Skin epidermis (tissue), 12 donors: ENCODE measurements at regions not wholly inside any gene's neighbourhood (a gene's known extent, or its start where the extent isn't known, plus 50 kb on each side); places are given as distances from the start of the nearest gene placed in this dataset.
"Not testable (repeated sequence)": the region's sequence is repeated elsewhere in the genome, so short reads cannot be mapped to it uniquely, and the experiment has no call there.

Source experiments
- H3K27ac ChIP-seq, 21 experiments: fragments of 200-600 bp; sonication (generic) in 11 of 21; one replicate each; pipeline ENCODE4 v1.5.0; 2020; ENCODE audit warnings: mild to moderate bottlenecking in 3 of 21, inconsistent platforms in 2 of 21, moderate library complexity in 2 of 21
- H3K4me3 ChIP-seq, 7 experiments: fragments of 200-600 bp; sonication (generic) in 2 of 7; one replicate each; pipeline ENCODE4 v1.5.0; 2020; ENCODE audit warnings: inconsistent platforms in 2 of 7, mild to moderate bottlenecking in 2 of 7, moderate library complexity in 1 of 7

DNA sequence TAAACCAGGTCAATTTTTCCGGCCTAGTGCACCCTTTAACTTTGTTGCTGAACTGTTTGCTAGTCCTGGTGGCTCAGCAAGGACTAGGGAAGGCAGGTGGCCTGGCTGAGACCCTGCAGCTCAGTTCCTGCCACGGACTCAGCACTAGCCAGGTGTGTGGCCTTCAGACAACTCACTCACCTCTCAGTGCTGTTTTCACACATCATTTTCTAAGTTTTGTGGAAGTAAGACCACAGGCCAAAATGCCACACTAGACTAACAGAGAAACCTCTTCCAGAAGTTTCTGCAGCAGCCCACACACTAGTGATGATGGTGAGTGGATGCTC lies 65.9 kb upstream of the SLC1A4 start:
- no peak overlapping the region for H3K27ac ChIP-seq
- no peak overlapping the region for H3K4me3 ChIP-seq

DNA sequence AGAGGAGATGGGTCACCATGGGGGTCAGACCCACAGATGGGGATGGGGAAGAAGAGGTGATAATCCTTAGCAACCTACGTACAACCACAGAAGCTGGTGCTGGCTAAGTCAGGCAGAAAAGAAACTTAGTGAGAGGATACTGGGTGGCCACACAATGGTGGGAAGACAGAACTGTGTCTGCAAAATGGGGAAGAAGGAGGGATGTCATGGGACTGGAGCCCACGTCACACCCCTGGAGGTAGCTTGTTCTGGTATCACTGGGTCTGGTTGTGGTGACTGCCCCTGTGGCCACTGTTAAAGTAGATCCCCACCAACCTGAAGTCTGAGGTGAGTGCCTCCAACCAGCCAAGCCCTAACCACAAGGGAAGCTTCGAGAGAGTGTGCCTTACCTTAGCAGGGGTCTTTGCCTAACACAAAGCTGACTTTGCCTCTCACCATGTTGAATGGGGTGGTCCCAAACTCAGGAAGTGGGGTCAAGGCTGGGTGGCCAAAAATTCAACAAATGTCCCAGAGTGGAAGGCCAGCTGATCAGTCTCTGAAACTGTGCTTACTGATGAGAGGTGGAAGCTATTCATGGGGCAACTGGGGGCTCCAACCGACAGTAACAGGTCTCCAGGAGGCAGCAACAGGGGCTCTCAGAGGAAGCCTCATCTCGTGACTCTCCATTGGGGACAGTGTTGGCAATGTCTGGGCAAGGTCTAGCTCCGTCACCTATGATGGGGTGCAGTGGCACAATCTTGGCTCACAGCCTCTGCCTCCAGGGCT lies 64.8 kb upstream of the SLC1A4 start:
- H3K4me3 ChIP-seq: no peak overlapping the region
- H3K27ac ChIP-seq: no peak overlapping the region

DNA sequence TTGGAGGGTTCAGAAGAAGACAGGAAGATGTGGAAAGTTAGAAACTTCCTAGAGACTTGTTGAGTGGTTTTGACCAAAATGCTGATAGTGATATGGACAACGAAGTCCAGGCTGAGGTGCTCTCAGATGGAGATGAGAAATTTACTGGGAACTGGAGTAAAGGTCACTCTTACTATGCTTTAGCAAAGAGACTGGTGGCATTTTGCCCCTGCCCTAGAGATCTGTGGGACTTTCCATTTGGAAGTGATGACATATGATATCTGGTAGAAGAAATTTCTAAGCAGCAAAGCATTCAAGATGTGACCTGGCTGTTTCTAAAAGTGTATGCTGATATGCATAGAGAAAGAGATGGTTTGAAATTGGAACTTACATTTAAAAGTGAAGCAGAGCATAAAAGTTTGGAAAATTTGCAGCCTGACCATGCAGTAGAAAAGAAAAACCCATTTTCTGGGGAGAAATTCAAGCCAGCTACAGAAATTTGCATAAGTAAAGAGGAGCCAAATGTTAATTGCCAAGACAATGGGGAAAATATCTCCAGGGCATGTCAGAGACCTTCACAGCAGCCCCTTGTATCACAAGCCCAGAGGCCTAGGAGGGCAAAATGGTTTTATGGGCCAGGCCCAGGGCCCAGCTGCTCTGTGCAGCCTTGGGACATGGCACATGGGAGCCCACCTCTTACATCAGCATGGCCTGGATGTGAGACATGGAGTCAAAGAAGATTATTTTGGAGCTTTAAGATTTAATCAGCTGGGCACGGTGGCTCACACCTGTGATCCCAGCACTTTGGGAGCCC lies 63.1 kb upstream of the SLC1A4 start:
- not testable (repeated sequence) for H3K27ac ChIP-seq, H3K4me3 ChIP-seq

DNA sequence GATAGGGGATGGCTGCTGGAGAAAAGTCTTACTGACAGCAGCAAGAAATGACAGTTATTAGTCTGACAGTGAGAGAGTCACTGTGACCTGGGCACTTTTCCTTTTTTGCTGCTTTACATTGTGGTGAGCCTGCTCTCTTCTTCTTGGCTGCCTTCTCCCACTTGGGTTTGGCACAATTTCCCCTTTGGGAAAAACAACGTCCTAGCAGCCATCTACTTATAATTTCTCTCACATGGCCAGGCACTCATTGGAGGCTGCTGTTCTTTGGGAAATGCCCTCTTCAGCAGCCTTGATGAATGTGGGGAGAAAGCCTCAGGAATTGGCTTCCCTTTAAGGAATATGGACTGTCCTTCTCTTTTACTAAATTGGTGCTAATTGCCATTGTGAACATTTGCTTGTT lies 60.4 kb upstream of the SLC1A4 start:
- Histone ChIP-seq H3K4me3 (no peak overlapping the region), H3K27ac (no peak overlapping the region)

DNA sequence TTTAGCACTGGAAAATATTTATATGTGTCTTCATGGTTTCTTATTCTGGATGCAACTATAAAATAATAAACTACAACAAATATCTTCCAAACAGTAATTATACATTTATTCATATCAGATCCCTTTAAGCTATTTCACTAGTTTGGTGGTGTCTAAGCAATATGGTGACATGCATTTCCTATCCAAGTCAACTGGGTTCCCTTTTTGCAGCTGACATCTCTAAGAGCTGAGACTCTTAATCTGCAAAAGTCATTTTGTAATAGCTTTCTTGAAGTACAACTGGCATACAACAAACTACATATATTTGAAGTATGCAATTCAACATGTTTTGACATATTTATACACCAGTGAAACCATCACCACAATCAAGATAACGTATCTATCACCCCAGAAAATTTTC lies 59.9 kb upstream of the SLC1A4 start:
- Histone ChIP-seq H3K27ac (no peak overlapping the region), H3K4me3 (no peak overlapping the region)

DNA sequence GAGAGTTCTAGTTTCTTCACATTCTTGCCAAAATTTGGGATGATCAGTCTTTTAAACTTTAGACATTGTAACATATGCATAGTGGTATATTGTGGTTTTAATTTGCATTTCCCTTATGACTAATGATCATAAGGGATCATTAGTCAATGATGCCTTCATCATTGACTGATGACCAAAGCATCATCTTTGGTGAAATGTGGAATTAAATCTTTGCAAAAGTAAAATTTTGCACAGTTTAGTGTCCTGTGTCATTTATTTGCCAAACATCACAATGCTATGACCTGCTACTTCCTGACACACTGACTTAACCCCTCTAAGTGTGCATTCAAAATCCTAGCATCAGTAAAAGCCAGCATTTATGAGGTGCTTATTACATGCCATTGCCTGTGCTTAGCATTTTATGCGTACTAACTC lies 58.9 kb upstream of the SLC1A4 start:
- H3K4me3 ChIP-seq: no peak overlapping the region

DNA sequence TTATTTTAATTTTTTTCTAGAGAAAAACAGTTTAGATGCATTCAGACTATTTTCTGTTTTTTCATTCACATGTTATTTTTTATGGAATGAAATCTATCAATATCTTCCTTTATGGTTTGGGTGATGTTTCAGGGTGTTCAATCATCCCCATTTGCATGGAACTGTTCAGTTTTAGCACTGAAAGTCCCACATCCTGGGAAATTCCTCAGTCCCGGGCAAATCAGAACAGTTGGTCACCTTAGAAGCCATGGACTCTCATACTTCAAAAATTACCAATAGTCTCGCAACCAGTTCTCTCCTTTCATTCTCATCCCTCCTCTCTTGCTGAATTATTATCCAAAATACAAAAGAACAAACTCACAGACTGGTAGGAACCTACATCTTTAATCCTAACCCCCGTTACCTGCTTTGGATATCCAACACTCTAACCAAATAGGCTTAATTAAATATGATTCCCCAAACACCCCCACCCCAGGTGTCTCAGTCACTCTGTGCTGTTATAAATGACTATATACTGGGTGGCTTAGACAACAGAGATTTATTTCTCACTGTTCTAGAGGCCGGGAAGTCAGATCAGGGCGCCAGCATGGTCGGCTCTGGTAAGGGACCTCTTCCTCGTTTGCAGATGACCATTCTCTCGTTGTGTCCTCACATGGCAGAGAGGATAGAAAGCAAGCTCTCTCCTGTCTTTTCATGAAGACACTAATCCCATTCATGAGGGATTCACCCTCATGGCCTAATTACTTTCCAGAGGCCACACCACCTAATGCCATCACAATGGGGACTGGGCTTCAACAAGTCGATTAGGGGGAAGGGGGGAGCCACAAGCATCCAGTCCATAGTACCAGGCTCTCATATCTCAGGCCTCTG lies 57.7 kb upstream of the SLC1A4 start:
- H3K4me3 ChIP-seq: no peak overlapping the region
- H3K27ac ChIP-seq: no peak overlapping the region

More for the DNA sequence above, 58.9 kb upstream of the SLC1A4 start:
- no peak overlapping the region for H3K27ac ChIP-seq

DNA sequence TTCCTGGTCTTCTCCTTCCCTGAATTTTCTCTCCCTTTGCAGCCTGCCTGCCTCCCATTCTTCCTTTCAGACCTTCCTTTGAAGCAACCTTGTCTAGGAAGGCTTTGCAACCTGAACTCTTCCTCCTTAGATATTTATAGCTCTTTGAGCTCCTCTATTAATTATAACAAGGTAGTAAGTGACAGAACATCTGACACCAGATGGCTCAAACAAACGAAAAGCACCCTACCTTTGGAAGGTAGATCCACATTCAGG lies 57.2 kb upstream of the SLC1A4 start:
- no peak overlapping the region for H3K4me3 ChIP-seq

DNA sequence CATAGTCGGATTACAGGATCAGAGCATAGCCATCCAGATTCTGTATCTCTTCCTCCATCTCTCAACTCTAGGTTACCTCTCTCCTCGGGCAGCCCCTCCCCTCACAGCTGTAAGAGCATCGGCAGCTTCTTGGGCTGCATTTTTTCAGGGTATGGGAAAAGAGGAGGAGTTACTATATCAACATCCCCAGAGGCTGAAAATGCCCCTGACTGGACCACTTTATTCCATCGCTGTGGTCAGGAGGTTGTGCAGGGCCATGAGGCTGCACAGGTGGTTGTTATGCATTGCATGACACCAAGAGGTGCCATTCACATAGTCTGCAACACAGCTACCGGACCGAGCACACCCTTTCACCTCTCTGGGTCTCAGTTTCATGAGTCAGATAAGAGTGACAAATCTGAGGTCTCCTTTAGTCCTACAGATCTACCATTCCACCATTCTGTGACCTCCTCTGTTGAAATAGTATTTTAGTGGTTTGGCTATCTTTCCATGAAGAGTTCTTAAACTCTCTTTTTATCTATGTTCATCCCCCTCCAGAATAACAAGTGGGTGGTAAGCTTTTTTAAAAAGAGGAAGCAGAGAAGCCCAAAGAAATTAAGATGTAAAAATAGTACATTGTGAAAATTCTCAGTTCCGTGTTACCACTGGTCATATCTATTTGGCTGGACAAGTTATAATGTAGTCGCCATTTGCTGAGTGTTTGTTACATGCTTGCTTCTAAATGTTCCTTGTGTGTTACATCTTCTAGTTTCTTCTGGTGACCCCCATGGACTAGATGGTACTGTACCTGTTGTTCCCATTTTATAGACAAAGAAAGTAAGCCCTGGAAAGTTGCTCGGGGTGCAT lies 56.6 kb upstream of the SLC1A4 start:
- H3K4me3 ChIP-seq: no peak overlapping the region
- H3K27ac ChIP-seq: peak overlapping the region in 2 of 21 experiments; percentile 2 to 43

More for the DNA sequence above, 57.2 kb upstream of the SLC1A4 start:
- H3K27ac ChIP-seq: no peak overlapping the region

DNA sequence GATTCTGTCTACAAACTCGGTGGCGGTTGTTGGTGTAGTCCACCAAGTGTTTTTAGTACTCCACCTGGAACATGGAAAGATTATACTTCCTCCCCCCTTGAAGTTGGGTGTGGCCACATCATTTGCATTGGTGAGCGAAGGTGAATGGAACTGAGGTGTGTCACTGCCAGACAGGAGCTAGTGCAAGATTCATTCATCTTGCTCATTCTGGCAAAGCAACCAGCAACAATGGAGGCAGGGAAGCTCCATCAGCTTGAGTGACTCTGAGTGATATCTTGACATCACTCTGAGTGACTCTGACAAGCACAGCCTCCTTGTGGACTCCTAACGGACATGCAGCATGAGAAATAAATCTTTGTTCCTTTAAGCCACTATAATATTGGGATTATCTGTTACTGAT lies 54.7 kb upstream of the SLC1A4 start:
- Histone ChIP-seq H3K27ac (no peak overlapping the region), H3K4me3 (no peak overlapping the region)

DNA sequence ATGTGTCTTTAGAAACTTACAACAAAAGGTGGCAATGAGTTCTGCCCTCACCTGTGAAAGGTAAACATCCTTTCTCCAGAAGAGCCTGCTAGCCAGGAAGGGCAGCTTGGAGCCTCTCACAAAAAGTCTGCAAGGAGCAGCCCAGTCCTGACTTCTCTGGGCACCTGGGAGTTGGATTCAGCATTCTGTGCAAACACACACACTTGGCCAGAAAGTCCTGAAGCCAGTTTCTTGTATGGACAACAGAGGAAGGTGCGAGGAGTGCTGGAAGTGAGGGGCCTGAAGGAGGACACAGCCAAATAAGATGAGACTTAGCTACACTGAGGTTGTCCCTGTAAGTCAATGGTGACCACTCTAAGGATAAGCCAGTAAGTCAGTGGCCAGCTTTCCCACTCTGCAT lies 52.4 kb upstream of the SLC1A4 start:
- Histone ChIP-seq H3K27ac (peak overlapping the region in 2 of 21 experiments; percentile 59 to 63), H3K4me3 (no peak overlapping the region)

DNA sequence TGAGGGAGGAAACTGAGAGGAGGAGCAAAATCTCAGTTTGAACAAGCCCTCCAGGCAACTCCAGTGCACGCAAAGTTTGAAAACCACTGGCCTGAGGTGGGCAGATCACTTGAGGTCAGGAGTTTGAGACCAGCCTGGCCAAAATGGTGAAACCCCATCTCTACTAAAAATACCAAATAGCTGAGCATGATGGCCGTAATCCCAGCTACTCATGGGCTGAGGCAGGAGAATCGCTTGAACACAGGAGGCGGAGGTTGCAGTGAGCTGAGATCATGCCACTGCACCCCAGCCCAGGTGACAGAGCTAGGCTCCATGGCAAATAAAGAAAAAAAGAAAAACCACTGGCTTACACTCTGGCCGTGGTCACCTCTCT lies 51.9 kb upstream of the SLC1A4 start:
- peak overlapping the region in 3 of 21 experiments; percentile 20 to 63 (median 59) for H3K27ac ChIP-seq
- H3K4me3 ChIP-seq: not testable (repeated sequence)

DNA sequence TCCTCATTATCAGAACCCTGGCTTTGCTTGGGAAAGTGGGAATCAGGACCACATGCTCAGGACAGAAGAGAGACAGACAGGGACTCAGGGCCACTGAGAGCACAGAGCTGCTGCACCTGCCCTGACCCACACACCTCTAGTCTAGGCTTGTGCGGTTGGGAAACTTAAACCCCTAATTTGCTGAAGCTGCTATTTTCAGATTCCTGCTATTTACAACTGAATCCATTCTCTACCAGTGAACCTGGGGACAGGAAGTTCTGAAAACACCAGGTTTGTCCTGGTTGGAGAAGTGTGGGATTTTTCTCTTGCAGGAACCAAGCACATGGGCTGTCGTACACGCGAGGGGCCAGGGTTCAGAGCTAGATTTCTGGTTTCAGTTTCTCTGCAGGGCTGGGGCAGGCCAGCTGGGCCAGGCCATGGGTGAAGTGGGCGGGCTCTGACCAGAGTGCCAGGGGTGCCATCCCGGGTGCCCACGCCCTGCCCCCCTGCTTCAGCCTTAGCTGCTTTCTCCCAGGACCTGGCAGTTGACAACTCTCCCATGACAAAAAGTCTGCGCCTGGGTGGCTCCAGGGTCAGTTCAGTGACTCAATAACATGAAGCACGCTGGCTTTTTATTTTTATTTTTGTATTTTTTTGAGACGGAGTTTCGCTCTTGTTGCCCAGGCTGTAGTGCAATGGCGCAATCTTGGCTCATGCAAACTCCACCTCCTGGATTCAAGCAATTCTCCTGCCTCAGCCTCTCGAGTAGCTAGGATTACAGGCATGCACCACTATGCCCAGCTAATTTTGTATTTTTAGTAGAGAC lies 51.3 kb upstream of the SLC1A4 start:
- Histone ChIP-seq H3K27ac (peak overlapping the region in 4 of 21 experiments; percentile 8 to 63 (median 40)), H3K4me3 (no peak overlapping the region)

DNA sequence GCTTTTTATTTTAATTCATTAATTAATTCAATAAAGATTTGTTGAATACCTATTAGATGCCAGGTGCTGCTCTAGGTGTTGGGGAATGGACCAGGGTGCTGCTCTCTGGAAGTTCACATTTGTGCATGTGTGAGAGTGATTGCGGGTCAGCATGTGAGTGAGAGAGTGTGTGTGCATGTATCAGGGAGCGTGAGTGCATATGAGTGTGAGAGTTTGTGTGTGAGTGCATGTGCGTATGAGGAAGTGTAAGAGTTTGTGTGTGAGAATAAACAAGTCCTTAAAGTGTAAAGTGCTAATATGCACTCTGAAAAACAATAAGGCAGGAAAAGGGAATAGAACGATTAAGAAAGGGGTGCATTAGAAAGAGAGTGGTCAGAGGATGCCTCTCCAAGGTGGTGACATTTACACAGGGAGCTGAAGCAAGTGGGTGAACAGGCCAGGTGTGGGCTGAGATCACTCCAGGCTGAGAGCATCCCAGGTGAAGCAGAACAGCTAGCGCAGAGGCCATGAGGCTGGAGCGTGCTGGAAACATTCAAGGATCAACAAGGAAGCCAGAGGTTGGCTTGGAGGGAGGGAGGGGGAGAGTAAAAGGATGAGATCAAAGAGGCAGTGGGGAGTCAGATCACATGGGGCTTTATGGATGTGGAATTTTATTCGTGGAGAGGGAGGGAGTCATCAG lies 50.5 kb upstream of the SLC1A4 start:
- no peak overlapping the region for H3K4me3 ChIP-seq
- H3K27ac ChIP-seq: peak overlapping the region in 2 of 21 experiments; percentile 59

DNA sequence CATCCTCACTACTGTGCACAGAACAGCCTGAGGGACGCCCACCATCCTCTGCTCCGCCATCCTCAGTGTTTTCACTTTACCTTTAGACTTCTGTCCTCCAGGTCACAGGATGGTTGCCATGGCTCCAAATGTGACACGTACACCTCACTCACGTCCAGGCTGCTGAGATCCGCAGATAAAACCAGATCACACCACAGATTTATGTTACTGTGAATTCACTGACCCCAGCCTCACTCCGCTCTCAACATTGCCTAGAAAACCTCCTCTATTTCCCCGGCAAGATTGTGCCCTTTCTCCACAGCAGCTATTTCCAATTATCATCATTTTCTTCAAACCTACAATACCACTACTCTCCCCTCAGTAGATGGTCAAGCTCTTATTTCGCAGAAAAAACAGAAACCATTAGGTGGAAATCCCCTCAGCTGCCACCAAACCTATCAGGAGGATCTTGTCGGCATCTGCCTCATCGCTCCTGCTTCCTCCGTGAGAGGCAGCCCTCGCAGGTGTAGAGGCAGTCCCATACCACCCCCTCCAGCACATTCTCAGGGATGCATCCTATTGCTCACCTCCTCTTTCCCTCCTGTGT lies 49.8 kb upstream of the SLC1A4 start:
- H3K4me3 ChIP-seq: no peak overlapping the region

More for the DNA sequence above, 49.8 kb upstream of the SLC1A4 start:
- H3K27ac ChIP-seq: peak overlapping the region in 2 of 21 experiments; percentile 31 to 59
